Neural crest cell (in vitro differentiated cells): ENCODE measurements at regions not wholly inside any gene's neighbourhood (a gene's known extent, or its start where the extent isn't known, plus 50 kb on each side); places are given as distances from the start of the nearest gene placed in this dataset.

Experiments used
- DNase-seq: peaks from one replicate; pipeline ENCODE4 v3.0.0; 2021; ENCODE audit warnings: low read depth, mixed read lengths, low spot score
- H3K27ac Mint-ChIP-seq: one replicate; pipeline ENCODE4 v1.8.0; 2021; ENCODE audit warnings: mild to moderate bottlenecking, mixed read lengths; ENCODE audit not compliant: unreplicated experiment
- H3K27me3 Mint-ChIP-seq: 2 replicates; pipeline ENCODE4 v1.8.0; 2021; ENCODE audit warnings: low read depth, mild to moderate bottlenecking, mixed read lengths
- H3K36me3 Mint-ChIP-seq: 2 replicates; pipeline ENCODE4 v1.8.0; 2021; ENCODE audit warnings: low read depth, mild to moderate bottlenecking, mixed read lengths
- H3K4me1 Mint-ChIP-seq: 2 replicates; pipeline ENCODE4 v1.8.0; 2021; ENCODE audit warnings: mixed read lengths
- H3K4me3 Mint-ChIP-seq: one replicate; pipeline ENCODE4 v1.8.0; 2021; ENCODE audit warnings: mild to moderate bottlenecking, mixed read lengths
- H3K9me3 Mint-ChIP-seq: 2 replicates; pipeline ENCODE4 v1.8.0; 2021; ENCODE audit warnings: mixed read lengths
- CTCF ChIP-seq: fragments of 200-600 bp; sonication (generic); conservative IDR thresholded peaks from 2 replicates; pipeline ENCODE4 v1.5.0; 2021; ENCODE audit warnings: antibody characterized with exemption, mild to moderate bottlenecking

- DNase-seq, result no peak
- Mint-ChIP-seq H3K4me3 (no peak overlapping the region), H3K4me1 (no peaks in the 10 kb centered on the region), H3K36me3 (no peaks in the 10 kb centered on the region), H3K9me3 (no peaks in the 10 kb centered on the region), H3K27ac (no peak overlapping the region), H3K27me3 (peaks cover 13% of the 10 kb centered on the region)
- no peak for TF ChIP-seq CTCF
Measured at GRCh38 chr1:105795741-105796140, 1260.7 kb upstream of the PRMT6 start.

- DNase-seq, result no peak
- no peak overlapping the region for H3K4me3 Mint-ChIP-seq
- no peak overlapping the region for H3K27ac Mint-ChIP-seq
- H3K27me3 Mint-ChIP-seq, result peaks cover 6% of the 10 kb centered on the region
- no peaks in the 10 kb centered on the region for H3K4me1 Mint-ChIP-seq
- H3K36me3 Mint-ChIP-seq, result no peaks in the 10 kb centered on the region
- H3K9me3 Mint-ChIP-seq, result no peaks in the 10 kb centered on the region
- TF ChIP-seq CTCF, result no peak
Measured at GRCh38 chr1:105830571-105831146, 1225.8 kb upstream of the PRMT6 start.

DNA sequence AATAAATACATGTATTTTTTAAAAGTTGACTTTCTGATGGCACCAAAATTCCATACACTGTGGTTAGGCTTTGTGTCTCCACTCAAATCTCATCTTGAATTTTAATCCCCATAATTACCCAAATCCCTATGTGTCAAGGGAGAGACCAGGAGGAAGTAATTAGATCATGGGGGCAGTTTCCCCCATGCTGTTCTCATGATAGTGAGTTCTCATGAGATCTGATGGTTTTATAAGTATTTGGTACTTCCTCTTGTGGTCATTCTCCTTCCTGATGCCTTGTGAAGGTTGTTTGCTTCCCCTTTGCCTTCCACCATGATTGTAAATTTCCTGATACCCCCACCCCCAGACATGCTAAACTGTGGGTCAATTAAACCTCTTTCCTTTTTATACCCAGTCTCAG is 1218.4 kb upstream of the PRMT6 start:
- Mint-ChIP-seq H3K27ac (no peak overlapping the region), H3K4me1 (no peaks in the 10 kb centered on the region), H3K9me3 (peaks cover 5% of the 10 kb centered on the region), H3K4me3 (no peak overlapping the region), H3K36me3 (no peaks in the 10 kb centered on the region), H3K27me3 (peaks cover 6% of the 10 kb centered on the region)
- TF ChIP-seq CTCF, result no peak
- no peak for DNase-seq

- Mint-ChIP-seq H3K4me3 (no peak overlapping the region), H3K36me3 (no peaks in the 10 kb centered on the region), H3K27ac (no peak overlapping the region), H3K4me1 (no peaks in the 10 kb centered on the region), H3K27me3 (no peaks in the 10 kb centered on the region), H3K9me3 (peaks cover 3% of the 10 kb centered on the region)
- no peak for TF ChIP-seq CTCF
- no peak for DNase-seq
Measured at GRCh38 chr1:105865546-105865945, 1190.9 kb upstream of the PRMT6 start.

DNA sequence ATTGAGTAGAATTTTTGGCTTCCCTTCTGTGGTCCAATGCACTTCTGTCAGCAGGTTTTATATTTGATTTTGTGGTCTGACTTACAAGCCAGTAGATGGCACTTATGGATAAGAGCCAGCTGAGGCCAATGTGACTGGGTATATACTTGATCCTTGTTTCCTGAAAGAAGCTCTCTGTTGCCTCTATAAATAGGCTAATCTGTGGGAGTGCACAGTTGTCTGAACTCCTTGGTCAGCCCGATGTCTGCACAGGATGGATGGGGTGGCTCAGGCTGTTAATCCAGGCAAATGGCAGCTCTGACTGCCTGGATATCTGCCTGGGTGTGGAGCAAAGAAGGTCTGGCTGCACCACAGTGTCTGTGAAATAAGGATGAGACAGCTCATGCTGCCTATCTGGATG is 1183.7 kb upstream of the PRMT6 start:
- no peaks in the 10 kb centered on the region for H3K36me3 Mint-ChIP-seq

More for the DNA sequence above, 1183.7 kb upstream of the PRMT6 start:
- H3K4me1 Mint-ChIP-seq, result no peaks in the 10 kb centered on the region
- H3K27me3 Mint-ChIP-seq, result no peaks in the 10 kb centered on the region
- H3K27ac Mint-ChIP-seq, result no peak overlapping the region
- no peak for DNase-seq
- no peak for TF ChIP-seq CTCF
- no peak overlapping the region for H3K4me3 Mint-ChIP-seq
- H3K9me3 Mint-ChIP-seq, result peaks cover 3% of the 10 kb centered on the region
